Heart left ventricle (tissue), 13 donors: ENCODE measurements at regions not wholly inside any gene's neighbourhood (a gene's known extent, or its start where the extent isn't known, plus 50 kb on each side); places are given as distances from the start of the nearest gene placed in this dataset.

Source experiments
- CTCF ChIP-seq, 12 donors: fragments of 200-600 bp; sonication (generic) in 4 of 12; IDR thresholded peaks; one replicate each; pipeline versions ENCODE4 v1.5.0 to v1.8.0; 2018 to 2022; ENCODE audit warnings: antibody characterized with exemption in 12 of 12, mild to moderate bottlenecking in 5 of 12
- POLR2A ChIP-seq, 2 donors: fragments of 450-650 bp; IDR thresholded peaks; one replicate each; pipeline ENCODE4 v1.6.1; 2017; ENCODE audit warnings: antibody characterized with exemption in 2 of 2, mild to moderate bottlenecking in 2 of 2, moderate library complexity in 2 of 2
- donor health status: ischemic (EF 13 %, LVEDD 7.1; RV severe dilation, severe dysfunction).
- donor health status: DM: no; HTN: yes; CAD: no.
- donor health status: DM: no; HTN: no; CAD: no.
- donor health status: ischemic (EF 25% LVEDD 6.9; RV normal size, moderate dysfunction).
- donor health status: ischemic (EF 25% LVEDD 5.7; RV mildly dilated, moderate dysfunction).
- donor health status: ischemic (EF 35%, LVEDD 5.7; RV mildly dilated, moderate dysfunction).
- donor health status: nonischemic (EF 11% LVEDD 7.7; RV severe dilation, severe dysfunction).
- donor health status: DM: yes; HTN: yes; CAD: no.
- donor health status: PGD.
- donor health status: ischemic (EF 29% LVEDD 5.4; RV normal size, mild dysfunction).
- donor health status: nonischemic (EF 23%, LVEDD 6.1; RV moderate dilation, normal function).

GRCh38 chr3:152717252-152717651, 117.7 kb upstream of the P2RY1 start:
- no peak for TF ChIP-seq CTCF (IDR thresholded peaks at IDR 0.05)
- TF ChIP-seq POLR2A (IDR thresholded peaks at IDR 0.05) = no peak
